HEK293T (cell line): ENCODE measurements at regions not wholly inside any gene's neighbourhood (a gene's known extent, or its start where the extent isn't known, plus 50 kb on each side); places are given as distances from the start of the nearest gene placed in this dataset.

Experiments used
- CTCF ChIA-PET: fragments of 350-600 bp; formaldehyde crosslinking; extraction: SDS; loops from one replicate; lab custom pipeline; 2021; ENCODE audit warnings: antibody characterized with exemption, inconsistent platforms; lab: Yijun Ruan, JAX
- POLR2A ChIA-PET: fragments of 350-600 bp; formaldehyde crosslinking; extraction: SDS; loops from one replicate; lab custom pipeline; 2020; ENCODE audit warnings: antibody characterized with exemption, inconsistent platforms; lab: Yijun Ruan, JAX
- DNase-seq: peaks from one replicate; pipeline ENCODE4 v3.0.0; 2012; ENCODE audit warnings: mixed read lengths; ENCODE audit errors: extremely low spot score
- ARNT ChIP-seq: fragments of 450-650 bp; IDR thresholded peaks from 2 replicates; pipeline ENCODE4 v1.6.1; 2017; ENCODE audit warnings: mild to moderate bottlenecking
- BHLHE40 ChIP-seq: fragments of 450-650 bp; IDR thresholded peaks from 2 replicates; pipeline ENCODE4 v1.6.1; 2016; ENCODE audit warnings: mild to moderate bottlenecking, moderate library complexity, borderline replicate concordance
- CTBP1 ChIP-seq: fragments of 450-650 bp; IDR thresholded peaks from 2 replicates; pipeline ENCODE4 v1.6.1; 2016; ENCODE audit warnings: borderline replicate concordance
- ELF4 ChIP-seq: fragments of 450-650 bp; IDR thresholded peaks from 2 replicates; pipeline ENCODE4 v1.6.1; 2017; ENCODE audit warnings: antibody characterized with exemption
- FOXA1 ChIP-seq: fragments of 450-650 bp; IDR thresholded peaks from 2 replicates; pipeline ENCODE4 v1.6.1; 2016; ENCODE audit warnings: mild to moderate bottlenecking
- FOXK2 ChIP-seq: fragments of 450-650 bp; IDR thresholded peaks from 2 replicates; pipeline ENCODE4 v1.6.1; 2016; ENCODE audit warnings: mild to moderate bottlenecking
- FOXM1 ChIP-seq: fragments of 450-650 bp; IDR thresholded peaks from 2 replicates; pipeline ENCODE4 v1.6.1; 2017; ENCODE audit warnings: mild to moderate bottlenecking, borderline replicate concordance
- HDGF ChIP-seq: fragments of 450-650 bp; IDR thresholded peaks from 2 replicates; pipeline ENCODE4 v1.6.1; 2017; ENCODE audit warnings: antibody characterized with exemption, borderline replicate concordance
- L3MBTL2 ChIP-seq: fragments of 450-650 bp; conservative IDR thresholded peaks from 2 replicates; pipeline ENCODE4 v1.6.1; 2016; ENCODE audit warnings: mild to moderate bottlenecking
- LEF1 ChIP-seq: fragments of 450-650 bp; IDR thresholded peaks from 2 replicates; pipeline ENCODE4 v1.6.1; 2017; ENCODE audit warnings: mild to moderate bottlenecking, borderline replicate concordance
- NFRKB ChIP-seq: fragments of 450-650 bp; IDR thresholded peaks from 2 replicates; pipeline ENCODE4 v1.6.1; 2016; ENCODE audit warnings: mild to moderate bottlenecking, moderate library complexity
- PKNOX1 ChIP-seq: fragments of 450-650 bp; IDR thresholded peaks from 2 replicates; pipeline ENCODE4 v1.6.1; 2016
- SP1 ChIP-seq: fragments of 450-650 bp; IDR thresholded peaks from 2 replicates; pipeline ENCODE4 v1.6.1; 2017
- SUZ12 ChIP-seq: fragments of 450-650 bp; IDR thresholded peaks from 2 replicates; pipeline ENCODE4 v1.6.1; 2016; ENCODE audit warnings: mild to moderate bottlenecking
- TARDBP ChIP-seq: fragments of 450-650 bp; IDR thresholded peaks from 2 replicates; pipeline ENCODE4 v1.6.1; 2016
- ZNF384 ChIP-seq: fragments of 450-650 bp; IDR thresholded peaks from 2 replicates; pipeline ENCODE4 v1.6.1; 2016

GRCh38 chr11:131301306-131301705 is 69.1 kb upstream of the NTM start:
- ChIA-PET CTCF (no interaction called here), POLR2A (no interaction called here)
- no peak for DNase-seq
- TF ChIP-seq L3MBTL2 (no peak), HDGF (no peak), CTBP1 (no peak), LEF1 (no peak), FOXK2 (no peak), ARNT (no peak), ELF4 (no peak), TARDBP (no peak), PKNOX1 (no peak), NFRKB (no peak), ZNF384 (no peak), SUZ12 (no peak), BHLHE40 (no peak), SP1 (no peak), FOXM1 (no peak), FOXA1 (no peak)

DNA sequence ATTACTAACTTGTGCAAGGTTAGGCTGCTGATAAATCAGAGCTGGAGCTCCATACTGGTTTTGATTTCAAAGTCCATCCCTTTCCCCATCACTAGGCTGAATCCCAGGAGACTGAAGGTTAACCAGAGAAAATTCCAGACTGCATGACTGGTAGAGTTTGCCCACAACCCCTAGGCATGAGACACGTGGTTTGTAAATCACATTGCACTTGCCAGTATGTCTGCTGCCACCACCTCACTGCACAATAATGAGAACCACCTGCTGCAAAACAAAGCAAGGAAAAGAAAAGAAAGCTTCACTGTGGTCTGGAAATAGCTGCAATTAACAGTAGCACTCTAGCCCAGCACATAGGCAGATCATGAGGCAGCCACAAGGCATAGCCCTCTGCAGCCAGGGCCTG is 67.6 kb upstream of the NTM start:
- ChIA-PET POLR2A (no interaction called here), CTCF (no interaction called here)
- TF ChIP-seq SUZ12 (no peak), ELF4 (no peak), CTBP1 (no peak), L3MBTL2 (no peak), ZNF384 (no peak), FOXM1 (no peak), ARNT (no peak), PKNOX1 (no peak), SP1 (no peak), TARDBP (no peak), LEF1 (no peak), FOXK2 (no peak), FOXA1 (no peak), NFRKB (no peak), BHLHE40 (no peak), HDGF (no peak)
- DNase-seq = no peak

DNA sequence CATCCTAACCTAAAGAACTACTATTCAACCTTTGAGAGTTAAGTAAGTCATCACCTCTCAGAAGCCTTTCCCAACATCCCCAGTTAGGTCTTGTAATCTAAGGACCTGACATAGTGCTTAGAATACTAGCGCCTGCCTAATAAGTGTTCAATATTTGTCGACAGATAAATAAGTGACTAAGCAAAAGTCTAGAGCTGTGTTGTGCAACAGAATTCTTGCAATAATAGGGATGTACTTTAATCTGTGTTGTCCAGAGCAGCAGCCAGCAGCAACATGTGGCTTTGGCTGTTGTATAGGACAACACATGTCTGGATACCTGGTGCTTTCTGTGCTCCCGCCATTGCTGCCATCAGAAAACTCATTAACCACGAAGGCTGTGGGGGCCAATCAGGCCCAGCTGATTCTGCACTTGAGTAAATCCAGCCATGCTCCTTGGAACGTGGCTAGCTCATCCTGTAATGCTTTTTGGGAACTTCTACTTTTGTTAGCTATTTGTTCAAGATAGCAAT is 66.8 kb upstream of the NTM start:
- POLR2A ChIA-PET = no interaction called here
- TF ChIP-seq ARNT (no peak), PKNOX1 (no peak), TARDBP (no peak)
- no peak for DNase-seq
- CTCF ChIA-PET = no interaction called here

DNA sequence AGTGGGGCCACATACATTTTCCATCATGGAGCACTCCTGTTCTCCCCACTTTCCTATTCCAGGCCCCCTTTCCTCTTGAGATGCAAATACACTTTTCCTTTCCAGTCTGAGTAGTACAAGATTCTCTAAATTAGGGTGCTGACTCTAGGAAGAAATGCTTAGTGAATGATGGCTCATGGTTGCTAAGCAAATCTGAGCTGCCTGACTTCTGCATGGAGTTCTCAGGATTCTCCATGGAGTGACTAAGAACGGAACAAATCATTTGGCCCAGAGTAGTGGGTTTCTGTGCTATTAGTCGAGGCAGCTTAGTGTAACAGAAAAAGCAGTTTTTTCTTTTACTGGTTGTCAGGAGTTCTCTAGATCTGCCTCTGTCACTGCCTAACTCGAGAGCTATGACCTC is 65.4 kb upstream of the NTM start:
- POLR2A ChIA-PET = no interaction called here
- TF ChIP-seq SP1 (no peak), ELF4 (no peak), ARNT (no peak)
- no peak for DNase-seq
- CTCF ChIA-PET = no interaction called here

GRCh38 chr11:131307506-131307905 is 62.9 kb upstream of the NTM start:
- TF ChIP-seq CTBP1 = no peak
- ChIA-PET POLR2A (no interaction called here), CTCF (no interaction called here)
- no peak for DNase-seq

DNA sequence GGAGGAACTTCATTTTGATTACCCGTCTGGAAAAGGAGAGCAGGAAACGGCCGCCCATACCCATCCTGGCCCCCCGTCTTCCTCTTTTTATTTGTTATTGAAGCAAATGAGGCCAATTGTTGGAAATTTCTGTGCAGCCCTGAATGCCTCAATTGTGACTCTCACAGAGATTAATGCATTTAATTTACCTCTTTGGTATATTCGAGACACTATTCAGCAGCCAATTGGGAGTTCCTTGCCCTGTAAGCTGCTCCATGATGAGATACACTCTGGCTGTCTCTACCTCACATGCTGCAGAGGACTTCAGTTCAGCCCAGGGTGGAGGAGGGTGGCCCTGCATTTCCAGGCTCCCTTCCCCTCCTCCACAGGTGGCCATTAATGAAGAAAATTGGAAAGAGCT is 60.6 kb upstream of the NTM start:
- no peak for TF ChIP-seq ARNT
- TF ChIP-seq BHLHE40 = no peak
- TF ChIP-seq LEF1 = no peak
- POLR2A ChIA-PET = no interaction called here
- no peak for DNase-seq
- CTCF ChIA-PET = no interaction called here

DNA sequence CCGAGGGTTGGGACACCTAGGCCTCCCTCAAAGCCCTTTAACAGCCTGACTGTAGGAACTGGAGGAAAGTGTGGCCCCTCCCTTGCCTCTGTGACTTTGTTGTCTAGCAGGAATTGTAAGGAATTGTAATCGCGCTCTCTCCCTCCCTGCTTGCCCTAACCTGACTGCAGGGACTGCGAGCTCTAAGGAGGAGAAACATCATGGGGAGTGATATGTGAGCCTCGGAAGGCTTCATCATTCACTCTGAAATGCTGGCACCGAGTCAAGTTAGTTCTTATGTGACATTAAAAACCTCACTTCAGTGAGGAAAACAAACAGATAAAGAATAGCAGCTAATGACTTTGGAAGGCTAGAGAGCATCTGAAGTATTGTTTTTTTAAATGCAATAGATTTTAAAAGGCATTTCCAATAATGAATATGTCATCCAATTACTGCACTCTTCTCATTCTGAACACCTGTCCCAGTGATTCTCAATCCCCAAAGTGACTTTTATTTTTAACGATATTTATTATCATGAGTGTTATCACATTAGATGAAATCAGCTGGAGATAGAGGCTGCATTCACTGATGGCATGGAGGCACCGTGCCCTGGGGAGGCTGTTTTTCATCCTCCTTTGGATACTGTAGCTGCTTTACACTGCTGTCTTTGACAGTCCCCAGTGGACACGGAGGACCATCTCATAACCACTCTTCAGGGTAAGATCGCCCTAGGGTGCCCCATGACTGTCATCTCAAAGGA is 58.5 kb upstream of the NTM start:
- DNase-seq = no peak
- CTCF ChIA-PET = no interaction called here
- TF ChIP-seq TARDBP = no peak
- no peak for TF ChIP-seq ELF4
- no peak for TF ChIP-seq SP1
- TF ChIP-seq PKNOX1 = no peak
- TF ChIP-seq FOXK2 = no peak
- TF ChIP-seq BHLHE40 = no peak
- TF ChIP-seq ARNT = no peak
- TF ChIP-seq NFRKB = no peak
- POLR2A ChIA-PET = no interaction called here
